GM23248 (cell line): ENCODE measurements at regions not wholly inside any gene's neighbourhood (a gene's known extent, or its start where the extent isn't known, plus 50 kb on each side); places are given as distances from the start of the nearest gene placed in this dataset.

Experiments
- EZH2 ChIP-seq: fragments of 200-600 bp; sonication (generic); IDR thresholded peaks from 2 replicates; pipeline ENCODE4 v1.6.1; 2018; ENCODE audit warnings: antibody characterized with exemption, mild to moderate bottlenecking; ENCODE audit not compliant: insufficient read depth, poor library complexity, severe bottlenecking
- EZH2phosphoT487 ChIP-seq: fragments of 200-600 bp; sonication (generic); IDR thresholded peaks from 2 replicates; pipeline ENCODE4 v1.6.1; 2018; ENCODE audit warnings: antibody characterized with exemption, moderate library complexity, mild to moderate bottlenecking, low read depth; ENCODE audit not compliant: insufficient read depth

GRCh38 chr18:51510020-51510419 lies 312.5 kb upstream of the MEX3C start:
- TF ChIP-seq EZH2 = no peak
- no peak for TF ChIP-seq EZH2phosphoT487
